B cell (primary cell): ENCODE measurements at regions not wholly inside any gene's neighbourhood (a gene's known extent, or its start where the extent isn't known, plus 50 kb on each side); places are given as distances from the start of the nearest gene placed in this dataset.

Experiments
- ATAC-seq: fragments of 200-7000 bp; cut with Tn5 transposase; one replicate; pipeline ENCODE4 v1.10.0; 2021; ENCODE audit warnings: low read depth, mild to moderate bottlenecking, moderate number of reproducible peaks, moderate library complexity
- CTCF ChIA-PET: fragments of 350-600 bp; sonication (Branson Sonifier 250); formaldehyde crosslinking; loops from one replicate; lab custom pipeline; 2021; ENCODE audit warnings: antibody characterized with exemption, inconsistent platforms; lab: Charles Lee
- POLR2A ChIA-PET: fragments of 350-600 bp; sonication (Branson Sonifier 250); formaldehyde crosslinking; loops from one replicate; lab custom pipeline; 2021; ENCODE audit warnings: antibody characterized with exemption; lab: Charles Lee
- DNase-seq: peaks from one replicate; pipeline ENCODE4 v3.0.0; 2013
- H2AFZ ChIP-seq: 2 replicates; pipeline ENCODE4 v1.6.1; 2012; ENCODE audit warnings: mild to moderate bottlenecking, low read depth, low read length; ENCODE audit not compliant: insufficient read depth, poor library complexity, severe bottlenecking
- H3K27ac ChIP-seq, 2 donors: 1 replicate in 1 of 2; 2 replicates in 1 of 2; pipeline ENCODE4 v1.5.1; 2012 to 2013; ENCODE audit warnings: low read length in 2 of 2, mild to moderate bottlenecking in 2 of 2, moderate library complexity in 1 of 2
- H3K27me3 ChIP-seq, 4 experiments: fragments of 200-600 bp in 1 of 4; sonication (generic) in 1 of 4; replicated peaks in 1 of 4; 1 replicate in 2 of 4; 2 replicates in 2 of 4; pipeline versions ENCODE4 v1.6.1 to v1.7.0; 2013 to 2016; ENCODE audit warnings: low read length in 3 of 4, mild to moderate bottlenecking in 2 of 4, mixed read lengths in 1 of 4, moderate library complexity in 1 of 4; ENCODE audit not compliant: insufficient read depth in 4 of 4, control insufficient read depth in 3 of 4; ENCODE audit errors: control extremely low read depth in 1 of 4
- H3K36me3 ChIP-seq, 2 experiments: replicated peaks in 1 of 2; 1 replicate in 1 of 2; 2 replicates in 1 of 2; pipeline versions ENCODE4 v1.6.1 to v1.7.1; 2013; ENCODE audit warnings: low read length in 1 of 2; ENCODE audit not compliant: insufficient read depth in 2 of 2, control insufficient read depth in 1 of 2; ENCODE audit errors: control extremely low read depth in 1 of 2, extremely low read depth in 1 of 2
- H3K4me1 ChIP-seq, 2 donors: fragments of 200-600 bp in 1 of 2; sonication (generic) in 1 of 2; 1 replicate in 1 of 2; 2 replicates in 1 of 2; pipeline versions ENCODE4 v1.5.1 to v1.6.1; 2013 to 2017; ENCODE audit warnings: low read length in 2 of 2; ENCODE audit not compliant: control insufficient read depth in 2 of 2, insufficient read depth in 2 of 2
- H3K4me2 ChIP-seq: replicated peaks from 2 replicates; pipeline ENCODE3; 2012; ENCODE audit warnings: mild to moderate bottlenecking, low read depth, low read length; ENCODE audit not compliant: poor library complexity, severe bottlenecking
- H3K4me3 ChIP-seq, 5 experiments: fragments of 200-600 bp in 1 of 5; sonication (generic) in 1 of 5; 1 replicate in 3 of 5; 2 replicates in 2 of 5; pipeline versions ENCODE4 v1.5.1 to v1.7.0; 2011 to 2016; ENCODE audit warnings: low read length in 4 of 5, mild to moderate bottlenecking in 4 of 5, low read depth in 2 of 5, control low read depth in 1 of 5, moderate library complexity in 1 of 5; ENCODE audit not compliant: insufficient read depth in 1 of 5; ENCODE audit errors: control extremely low read depth in 1 of 5, extremely low read depth in 1 of 5
- H3K79me2 ChIP-seq: fragments of 200-600 bp; sonication (generic); one replicate; pipeline ENCODE4 v1.6.0; 2016; ENCODE audit warnings: low read length; ENCODE audit not compliant: control insufficient read depth, insufficient read depth
- H3K9ac ChIP-seq: fragments of 200-600 bp; sonication (generic); 2 replicates; pipeline ENCODE4 v1.6.1; 2017; ENCODE audit warnings: mild to moderate bottlenecking, low read length, moderate library complexity
- H3K9me3 ChIP-seq, 3 donors: one replicate each; pipeline versions ENCODE4 v1.6.1 to v1.7.1; 2013; ENCODE audit warnings: low read length in 2 of 3; ENCODE audit not compliant: control insufficient read depth in 2 of 3, insufficient read depth in 1 of 3; ENCODE audit errors: control extremely low read depth in 1 of 3
- H4K20me1 ChIP-seq: 2 replicates; pipeline ENCODE4 v1.6.0; 2012; ENCODE audit warnings: mild to moderate bottlenecking, low read length; ENCODE audit not compliant: insufficient read depth, control insufficient read depth, poor library complexity, severe bottlenecking
- H3K27ac Mint-ChIP-seq: one replicate; pipeline ENCODE4 v1.8.0; 2021; ENCODE audit warnings: mixed read lengths
- H3K27me3 Mint-ChIP-seq: one replicate; pipeline ENCODE4 v1.8.0; 2021; ENCODE audit warnings: mixed read lengths
- H3K4me1 Mint-ChIP-seq: one replicate; pipeline ENCODE4 v1.8.0; 2021; ENCODE audit warnings: mixed read lengths
- H3K4me3 Mint-ChIP-seq: one replicate; pipeline ENCODE4 v1.8.0; 2021; ENCODE audit warnings: mixed read lengths
- H3K9me3 Mint-ChIP-seq: one replicate; pipeline ENCODE4 v1.8.0; 2022; ENCODE audit warnings: mixed read lengths; ENCODE audit not compliant: insufficient read depth
- CTCF ChIP-seq: fragments of 200-600 bp; IDR thresholded peaks from one replicate; pipeline ENCODE4 v1.8.0; 2022; ENCODE audit warnings: antibody characterized with exemption, mild to moderate bottlenecking
- EZH2 ChIP-seq: IDR thresholded peaks from 2 replicates; pipeline ENCODE4 v1.6.1; 2012; ENCODE audit warnings: borderline replicate concordance, low read depth, mild to moderate bottlenecking, moderate library complexity, low read length; ENCODE audit not compliant: insufficient read depth, poor library complexity, severe bottlenecking
- WGBS: methylation state at CpG from one replicate; pipeline ENCODE4 v1.1.5; 2013; ENCODE audit warnings: missing lambda C conversion rate; ENCODE audit not compliant: insufficient coverage; 5-methylcytosine and 5-hydroxymethylcytosine counted together
- intact Hi-C: fragments of 100-400 bp; cut with micrococcal nuclease; formaldehyde crosslinking; loops from one replicate; pipeline ENCODE4 v1.10.0; 2022

DNA sequence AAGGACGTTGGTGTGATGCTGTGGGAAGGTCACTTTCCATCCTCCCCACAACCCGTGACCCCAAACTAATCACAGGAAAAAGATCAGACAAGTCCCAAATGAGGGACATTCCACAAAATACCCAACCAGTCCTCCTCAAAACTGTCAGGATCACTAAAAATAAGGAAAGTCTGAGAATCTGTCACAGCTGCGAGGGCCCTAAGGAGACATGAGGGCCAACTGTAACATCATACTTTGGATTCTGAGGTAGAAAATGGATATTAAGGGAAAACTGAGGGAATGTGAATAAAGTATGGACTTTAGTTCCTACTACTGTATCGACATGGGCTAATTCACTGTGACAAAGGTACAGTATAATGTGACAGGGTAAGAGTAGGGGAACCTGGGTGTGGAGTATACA lies 85.1 kb upstream of the FAM20C start:
- 83% methylated on average over 2 of the region's 4 CpGs for whole genome bisulfite sequencing
- no peak overlapping the region for H3K27ac ChIP-seq
- intact Hi-C loops: no loop called here
- peaks cover 0 to 4% of the 10 kb centered on the region in 2 donors for H3K4me1 ChIP-seq
- H3K4me3 Mint-ChIP-seq: no peak overlapping the region
- H3K4me1 Mint-ChIP-seq: no peaks in the 10 kb centered on the region
- no peak overlapping the region for H3K4me2 ChIP-seq
- H3K36me3 ChIP-seq: no peaks in the 10 kb centered on the region
- no peaks in the 10 kb centered on the region for H3K79me2 ChIP-seq
- H3K27me3 Mint-ChIP-seq: peaks cover 13% of the 10 kb centered on the region
- H4K20me1 ChIP-seq: no peaks in the 10 kb centered on the region
- H2AFZ ChIP-seq: no peak overlapping the region
- peaks cover 0 to 15% (median 9%) of the 10 kb centered on the region in 3 donors for H3K9me3 ChIP-seq
- no peak overlapping the region for H3K27ac Mint-ChIP-seq
- DNase-seq (no peak), ATAC-seq (no peak)
- H3K9ac ChIP-seq: no peak overlapping the region
- no peaks in the 10 kb centered on the region for H3K27me3 ChIP-seq
- H3K9me3 Mint-ChIP-seq: peaks cover 2% of the 10 kb centered on the region
- ChIA-PET CTCF (no interaction called here), POLR2A (no interaction called here)
- H3K4me3 ChIP-seq: no peak overlapping the region
- no peak for TF ChIP-seq CTCF
- TF ChIP-seq EZH2: no peak

- Histone ChIP-seq H3K27ac (no peak overlapping the region), H3K36me3 (no peaks in the 10 kb centered on the region), H2AFZ (no peak overlapping the region), H3K79me2 (no peaks in the 10 kb centered on the region), H3K4me3 (no peak overlapping the region), H3K9ac (no peak overlapping the region), H4K20me1 (no peaks in the 10 kb centered on the region), H3K4me1 (no peaks in the 10 kb centered on the region), H3K4me2 (no peak overlapping the region), H3K9me3 (peaks cover 0 to 11% (median 8%) of the 10 kb centered on the region in 3 donors), H3K27me3 (peaks cover 0 to 1% (median 0%) of the 10 kb centered on the region in 4 experiments)
- intact Hi-C loops: no loop called here
- H3K27me3 Mint-ChIP-seq: peaks cover 13% of the 10 kb centered on the region
- peaks cover 5% of the 10 kb centered on the region for H3K9me3 Mint-ChIP-seq
- POLR2A ChIA-PET: no interaction called here
- no peak for ATAC-seq
- 90% methylated on average over 3 of the region's 3 CpGs for WGBS
- CTCF ChIA-PET: no interaction called here
- no peaks in the 10 kb centered on the region for H3K4me1 Mint-ChIP-seq
- TF ChIP-seq CTCF: no peak
- no peak for TF ChIP-seq EZH2
- no peak overlapping the region for H3K4me3 Mint-ChIP-seq
- DNase-seq: no peak
- H3K27ac Mint-ChIP-seq: no peak overlapping the region
Measured at GRCh38 chr7:107907-108306, 84.5 kb upstream of the FAM20C start.
